ENCODE measurements at regions not wholly inside any gene's neighbourhood (a gene's known extent, or its start where the extent isn't known, plus 50 kb on each side); places are given as distances from the start of the nearest gene placed in this dataset.

GRCh38 chr9:80040457-80040856 is 468.7 kb downstream of the TLE4 start:
- no peak for DNase-seq (ENCODE audit: low spot score, unreplicated experiment)
- H3K9me3 Mint-ChIP-seq (ENCODE audit: low read depth) = no peaks in the 10 kb centered on the region
- no peak for TF ChIP-seq CTCF (IDR thresholded peaks at IDR 0.05; ENCODE audit: unreplicated experiment)

GRCh38 chr9:80030801-80031200 is 459.0 kb downstream of the TLE4 start:
- no peak overlapping the region for H3K27ac Mint-ChIP-seq
- H3K27me3 Mint-ChIP-seq = peaks cover 56% of the 10 kb centered on the region

More at GRCh38 chr9:80040457-80040856, 468.7 kb downstream of the TLE4 start:
- H3K4me1 Mint-ChIP-seq (ENCODE audit: low read depth) = no peaks in the 10 kb centered on the region
- H3K27me3 Mint-ChIP-seq = peaks cover 29% of the 10 kb centered on the region
- no peak overlapping the region for H3K27ac Mint-ChIP-seq
- H3K4me3 Mint-ChIP-seq (ENCODE audit: low read depth) = no peak overlapping the region
- H3K36me3 Mint-ChIP-seq (ENCODE audit: insufficient read depth) = no peaks in the 10 kb centered on the region

GRCh38 chr9:80028501-80028900 is 456.7 kb downstream of the TLE4 start:
- Mint-ChIP-seq H3K36me3 (ENCODE audit: insufficient read depth) (no peaks in the 10 kb centered on the region), H3K4me3 (ENCODE audit: low read depth) (no peak overlapping the region), H3K27me3 (peaks cover 42% of the 10 kb centered on the region), H3K27ac (no peak overlapping the region), H3K4me1 (ENCODE audit: low read depth) (no peaks in the 10 kb centered on the region), H3K9me3 (ENCODE audit: low read depth) (peaks cover 11% of the 10 kb centered on the region)
- DNase-seq (ENCODE audit: low spot score, unreplicated experiment) = no peak
- no peak for TF ChIP-seq CTCF (IDR thresholded peaks at IDR 0.05; ENCODE audit: unreplicated experiment)

More at GRCh38 chr9:80030801-80031200, 459.0 kb downstream of the TLE4 start:
- no peaks in the 10 kb centered on the region for H3K4me1 Mint-ChIP-seq (ENCODE audit: low read depth)
- no peaks in the 10 kb centered on the region for H3K36me3 Mint-ChIP-seq (ENCODE audit: insufficient read depth)
- H3K4me3 Mint-ChIP-seq (ENCODE audit: low read depth) = no peak overlapping the region
- peaks cover 6% of the 10 kb centered on the region for H3K9me3 Mint-ChIP-seq (ENCODE audit: low read depth)
- no peak for DNase-seq (ENCODE audit: low spot score, unreplicated experiment)
- TF ChIP-seq CTCF (IDR thresholded peaks at IDR 0.05; ENCODE audit: unreplicated experiment) = no peak

- Mint-ChIP-seq H3K9me3 (ENCODE audit: low read depth) (peaks cover 8% of the 10 kb centered on the region), H3K27ac (no peak overlapping the region), H3K27me3 (peaks cover 28% of the 10 kb centered on the region), H3K36me3 (ENCODE audit: insufficient read depth) (no peaks in the 10 kb centered on the region), H3K4me1 (ENCODE audit: low read depth) (no peaks in the 10 kb centered on the region), H3K4me3 (ENCODE audit: low read depth) (no peak overlapping the region)
- no peak for TF ChIP-seq CTCF (IDR thresholded peaks at IDR 0.05; ENCODE audit: unreplicated experiment)
- DNase-seq (ENCODE audit: low spot score, unreplicated experiment) = no peak
These were observed 454.2 kb downstream of the TLE4 start for GRCh38 chr9:80025796-80026520.

- peaks cover 21% of the 10 kb centered on the region for H3K27me3 Mint-ChIP-seq
- no peaks in the 10 kb centered on the region for H3K36me3 Mint-ChIP-seq (ENCODE audit: insufficient read depth)
- no peaks in the 10 kb centered on the region for H3K4me1 Mint-ChIP-seq (ENCODE audit: low read depth)
- H3K9me3 Mint-ChIP-seq (ENCODE audit: low read depth) = peaks cover 8% of the 10 kb centered on the region
- H3K4me3 Mint-ChIP-seq (ENCODE audit: low read depth) = no peak overlapping the region
- TF ChIP-seq CTCF (IDR thresholded peaks at IDR 0.05; ENCODE audit: unreplicated experiment) = no peak
- no peak overlapping the region for H3K27ac Mint-ChIP-seq
- DNase-seq (ENCODE audit: low spot score, unreplicated experiment) = no peak
These were observed 453.4 kb downstream of the TLE4 start for GRCh38 chr9:80025131-80025530.

Data from progenitor cell of endocrine pancreas (in vitro differentiated cells).